RWPE1 (cell line): ENCODE measurements at regions not wholly inside any gene's neighbourhood (a gene's known extent, or its start where the extent isn't known, plus 50 kb on each side); places are given as distances from the start of the nearest gene placed in this dataset.

Source experiments
- CTCF ChIA-PET: fragments of 350-600 bp; sonication (Branson Sonifier 250); formaldehyde crosslinking; extraction: SDS; loops from one replicate; lab custom pipeline; 2021; lab: Yijun Ruan, JAX
- POLR2A ChIA-PET: fragments of 400-600 bp; formaldehyde crosslinking; extraction: SDS; loops from one replicate; lab custom pipeline; 2020; ENCODE audit warnings: antibody characterized with exemption; ENCODE audit not compliant: low non-redundant PET; lab: Yijun Ruan, JAX
- DNase-seq: peaks from one replicate; pipeline ENCODE4 v3.0.0; 2012; ENCODE audit warnings: low spot score
- H3K27ac ChIP-seq: fragments of 450-650 bp; 2 replicates; pipeline ENCODE4 v1.5.1; 2017
- CTCF ChIP-seq: fragments of 450-650 bp; conservative IDR thresholded peaks from 2 replicates; pipeline ENCODE4 v1.5.1; 2017; ENCODE audit warnings: low read depth, mild to moderate bottlenecking

GRCh38 chr17:70563281-70563820 is 394.0 kb downstream of the KCNJ2 start:
- no peak for TF ChIP-seq CTCF
- CTCF ChIA-PET: no interaction called here

DNA sequence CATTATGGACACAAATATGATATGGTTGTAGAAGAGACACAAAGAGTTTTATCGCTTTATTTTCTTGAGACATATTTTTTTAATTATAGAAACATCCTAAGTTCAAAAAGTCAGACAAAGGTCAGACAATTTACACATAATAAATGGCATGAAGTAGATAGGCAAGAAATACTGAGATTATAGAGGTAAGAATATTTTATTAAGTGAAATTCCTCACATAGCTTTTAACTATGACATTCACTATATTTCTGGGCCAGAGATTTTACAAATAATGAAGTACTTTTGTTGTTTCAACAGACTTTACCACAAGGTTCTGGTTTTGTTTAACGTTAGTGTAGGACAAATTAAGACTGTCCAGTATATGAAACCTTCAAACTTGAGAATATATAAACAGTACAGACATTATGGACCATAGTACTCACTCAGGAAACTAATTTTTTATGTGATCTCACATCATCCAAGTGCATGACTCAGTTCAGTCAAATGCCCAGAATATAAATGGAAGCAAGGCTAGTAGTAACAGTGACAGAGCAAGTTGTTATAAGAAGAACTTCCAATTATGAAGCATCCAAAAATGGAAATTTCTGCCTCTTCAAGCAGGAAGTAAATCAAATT is 394.8 kb downstream of the KCNJ2 start:
- ChIA-PET CTCF (no interaction called here), POLR2A (no interaction called here)
- TF ChIP-seq CTCF: no peak
- H3K27ac ChIP-seq: no peak overlapping the region
- no peak for DNase-seq

More at GRCh38 chr17:70563281-70563820, 394.0 kb downstream of the KCNJ2 start:
- no peak for DNase-seq
- H3K27ac ChIP-seq: no peak overlapping the region
- POLR2A ChIA-PET: no interaction called here

GRCh38 chr17:70569128-70569527 is 399.8 kb downstream of the KCNJ2 start:
- no peak for TF ChIP-seq CTCF
- DNase-seq: no peak
- no peak overlapping the region for H3K27ac ChIP-seq
- ChIA-PET CTCF (no interaction called here), POLR2A (no interaction called here)

GRCh38 chr17:70577456-70577855 is 408.1 kb downstream of the KCNJ2 start:
- DNase-seq: no peak
- POLR2A ChIA-PET: no interaction called here
- no peak overlapping the region for H3K27ac ChIP-seq
- CTCF ChIA-PET: interaction anchor here (0.6 kb wide), 1 partner anchor 171 kb away, joined by 4 read pairs; no protein-coding TSS in a partner anchor
- no peak for TF ChIP-seq CTCF

GRCh38 chr17:70581459-70581858 is 412.1 kb downstream of the KCNJ2 start:
- ChIA-PET POLR2A (no interaction called here), CTCF (no interaction called here)
- no peak overlapping the region for H3K27ac ChIP-seq
- no peak for TF ChIP-seq CTCF
- DNase-seq: no peak

GRCh38 chr17:70582777-70583176 is 413.4 kb downstream of the KCNJ2 start:
- no peak for TF ChIP-seq CTCF
- CTCF ChIA-PET: no interaction called here
- POLR2A ChIA-PET: no interaction called here
- DNase-seq: no peak
- no peak overlapping the region for H3K27ac ChIP-seq
